CD4-positive, alpha-beta memory T cell (primary cell): ENCODE measurements at regions not wholly inside any gene's neighbourhood (a gene's known extent, or its start where the extent isn't known, plus 50 kb on each side); places are given as distances from the start of the nearest gene placed in this dataset.
"Not testable (repeated sequence)": the region's sequence is repeated elsewhere in the genome, so short reads cannot be mapped to it uniquely, and the experiment has no call there.

Source experiments
- CTCF ChIA-PET: fragments of 350-600 bp; sonication (Branson Sonifier 250); formaldehyde crosslinking; loops from one replicate; lab custom pipeline; 2021; ENCODE audit warnings: inconsistent platforms; ENCODE audit not compliant: partially characterized antibody; lab: Charles Lee
- POLR2A ChIA-PET: fragments of 350-600 bp; sonication (Branson Sonifier 250); formaldehyde crosslinking; loops from one replicate; lab custom pipeline; 2021; ENCODE audit not compliant: partially characterized antibody; lab: Charles Lee
- DNase-seq, 5 donors: peaks; one replicate each; pipeline versions ENCODE4 v3.0.0 to v3.0.0-alpha.2; 2020 to 2022; ENCODE audit warnings: mixed read lengths in 1 of 5
- H3K27ac ChIP-seq: one replicate; pipeline ENCODE4 v1.7.0; 2013; ENCODE audit warnings: low read depth, low read length
- H3K27me3 ChIP-seq: 2 replicates; pipeline ENCODE4 v1.7.0; 2013; ENCODE audit warnings: mild to moderate bottlenecking, low read length, moderate library complexity; ENCODE audit not compliant: insufficient read depth
- H3K36me3 ChIP-seq: 2 replicates; pipeline ENCODE4 v1.7.0; 2013; ENCODE audit warnings: mild to moderate bottlenecking, low read length, moderate library complexity; ENCODE audit not compliant: insufficient read depth
- H3K4me1 ChIP-seq: 2 replicates; pipeline ENCODE4 v1.7.0; 2013; ENCODE audit warnings: mild to moderate bottlenecking, low read length, moderate library complexity; ENCODE audit not compliant: insufficient read depth
- H3K4me3 ChIP-seq, 2 donors: one replicate each; pipeline ENCODE4 v1.7.0; 2013; ENCODE audit warnings: low read length in 2 of 2, mild to moderate bottlenecking in 1 of 2
- H3K9me3 ChIP-seq, 2 donors: one replicate each; pipeline ENCODE4 v1.7.0; 2013; ENCODE audit warnings: low read length in 2 of 2, control low read depth in 1 of 2; ENCODE audit not compliant: control insufficient read depth in 1 of 2
- H3K27ac Mint-ChIP-seq, 7 donors: one replicate each; pipeline ENCODE4 v1.8.0; 2020 to 2021; ENCODE audit warnings: mixed read lengths in 7 of 7, mild to moderate bottlenecking in 6 of 7, inconsistent platforms in 3 of 7, moderate library complexity in 3 of 7
- H3K27me3 Mint-ChIP-seq, 2 donors: one replicate each; pipeline ENCODE4 v1.8.0; 2020 to 2021; ENCODE audit warnings: mixed read lengths in 2 of 2
- H3K36me3 Mint-ChIP-seq, 2 donors: one replicate each; pipeline ENCODE4 v1.8.0; 2020 to 2021; ENCODE audit warnings: mixed read lengths in 2 of 2, inconsistent platforms in 1 of 2, mild to moderate bottlenecking in 1 of 2
- H3K4me1 Mint-ChIP-seq, 4 donors: one replicate each; pipeline ENCODE4 v1.8.0; 2020 to 2021; ENCODE audit warnings: mixed read lengths in 4 of 4, mild to moderate bottlenecking in 1 of 4
- H3K4me3 Mint-ChIP-seq, 8 donors: one replicate each; pipeline ENCODE4 v1.8.0; 2020 to 2021; ENCODE audit warnings: mixed read lengths in 8 of 8, mild to moderate bottlenecking in 7 of 8, moderate library complexity in 6 of 8, inconsistent platforms in 3 of 8
- H3K9me3 Mint-ChIP-seq, 8 donors: one replicate each; pipeline ENCODE4 v1.8.0; 2020 to 2021; ENCODE audit warnings: mixed read lengths in 8 of 8, mild to moderate bottlenecking in 5 of 8, inconsistent platforms in 3 of 8, moderate library complexity in 1 of 8
- intact Hi-C: fragments of 100-400 bp; cut with micrococcal nuclease; formaldehyde crosslinking; loops from one replicate; pipeline ENCODE4 v1.15.1; 2023

- H3K4me3 Mint-ChIP-seq, H3K4me1 Mint-ChIP-seq, DNase-seq, POLR2A ChIA-PET, H3K27me3 ChIP-seq, H3K36me3 ChIP-seq, H3K4me3 ChIP-seq, H3K4me1 ChIP-seq, H3K27ac ChIP-seq, H3K9me3 ChIP-seq, CTCF ChIA-PET, H3K36me3 Mint-ChIP-seq, H3K27ac Mint-ChIP-seq, intact Hi-C loops: not testable (repeated sequence)
- Mint-ChIP-seq H3K27me3 (peaks cover 25 to 27% of the 10 kb centered on the region in 2 donors), H3K9me3 (peaks cover 0 to 17% (median 5%) of the 10 kb centered on the region in 8 donors)
These were observed 56.5 kb downstream of the RBFOX3 start for GRCh38 chr17:79554346-79554745.

DNA sequence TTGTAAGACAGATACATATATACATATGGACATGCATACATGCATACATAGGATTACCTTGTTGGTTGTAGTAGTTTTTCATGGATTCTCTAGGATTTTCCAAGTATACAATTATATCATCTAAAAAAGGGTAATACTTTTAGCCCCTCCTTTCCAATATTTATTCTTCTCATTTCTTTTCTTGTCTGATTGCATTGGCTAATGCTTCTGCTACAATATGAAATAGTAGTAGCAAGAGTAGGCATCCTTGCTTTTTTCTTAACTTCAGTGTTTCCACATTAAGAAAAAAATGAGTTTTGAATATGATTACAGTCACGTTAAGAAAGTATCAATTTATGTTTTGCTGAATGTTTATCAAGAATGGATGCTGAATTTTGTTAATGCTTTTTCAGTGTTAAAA is 58.0 kb downstream of the RBFOX3 start:
- ChIA-PET POLR2A (no interaction called here), CTCF (no interaction called here)
- H3K27me3 Mint-ChIP-seq = peaks cover 14 to 25% of the 10 kb centered on the region in 2 donors
- Histone ChIP-seq H3K4me3 (no peak overlapping the region), H3K27ac (no peak overlapping the region), H3K36me3 (no peaks in the 10 kb centered on the region), H3K9me3 (no peaks in the 10 kb centered on the region), H3K27me3 (peaks cover under 1% of the 10 kb centered on the region), H3K4me1 (no peaks in the 10 kb centered on the region)
- H3K27ac Mint-ChIP-seq = no peak overlapping the region
- intact Hi-C loops = no loop called here
- DNase-seq = no peak
- peaks cover 0 to 17% (median 5%) of the 10 kb centered on the region in 8 donors for H3K9me3 Mint-ChIP-seq
- no peaks in the 10 kb centered on the region for H3K36me3 Mint-ChIP-seq
- H3K4me3 Mint-ChIP-seq = no peak overlapping the region
- H3K4me1 Mint-ChIP-seq = peaks cover 0 to 6% (median 3%) of the 10 kb centered on the region in 4 donors

GRCh38 chr17:79552405-79552804 is 58.4 kb downstream of the RBFOX3 start:
- ChIA-PET POLR2A (no interaction called here), CTCF (no interaction called here)
- intact Hi-C loops = no loop called here
- DNase-seq = no peak
- Histone ChIP-seq H3K9me3 (no peaks in the 10 kb centered on the region), H3K27me3 (no peaks in the 10 kb centered on the region), H3K4me3 (no peak overlapping the region), H3K36me3 (no peaks in the 10 kb centered on the region), H3K4me1 (no peaks in the 10 kb centered on the region), H3K27ac (no peak overlapping the region)
- Mint-ChIP-seq H3K4me1 (peaks cover 0 to 6% (median 3%) of the 10 kb centered on the region in 4 donors), H3K27me3 (peaks cover 10 to 20% of the 10 kb centered on the region in 2 donors), H3K27ac (no peak overlapping the region), H3K9me3 (peaks cover 0 to 17% (median 5%) of the 10 kb centered on the region in 8 donors), H3K4me3 (no peak overlapping the region), H3K36me3 (no peaks in the 10 kb centered on the region)

DNA sequence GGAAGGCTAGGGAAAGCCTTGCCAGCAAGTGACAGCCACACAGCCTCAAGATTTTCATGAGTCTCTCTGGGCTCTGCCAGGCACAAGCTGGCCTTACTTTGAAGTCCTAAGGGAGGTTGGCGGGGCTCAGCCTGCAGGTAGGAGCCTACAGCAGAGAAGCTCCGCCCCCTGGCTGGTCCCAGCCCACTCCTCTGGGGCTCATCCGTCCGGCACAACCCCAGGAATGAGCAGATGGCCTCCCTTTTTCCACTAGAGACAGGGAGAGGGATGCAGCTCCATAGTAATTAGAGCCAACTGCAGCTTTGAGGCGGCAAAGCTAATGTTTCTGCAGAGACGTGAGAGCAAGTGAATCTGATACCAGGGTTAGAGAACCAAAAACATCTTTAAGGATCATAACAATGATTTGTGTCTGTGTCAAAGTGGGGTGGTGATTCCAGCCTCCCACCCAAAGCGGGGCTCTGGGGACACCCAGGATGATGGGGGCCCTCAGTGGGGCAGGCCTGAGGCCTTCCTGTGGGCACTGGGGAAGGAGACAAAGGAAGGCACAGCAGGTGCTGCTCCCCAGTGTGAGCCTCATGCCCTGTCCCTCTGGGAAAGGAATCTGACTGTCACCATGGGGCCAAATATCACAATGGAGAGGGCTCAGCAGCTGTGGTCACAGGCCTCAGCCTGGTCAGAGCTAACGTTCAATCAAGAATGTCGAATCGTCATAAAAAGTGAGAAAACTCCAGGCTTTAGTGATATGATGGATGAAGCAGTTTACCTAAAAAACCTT is 61.5 kb downstream of the RBFOX3 start:
- H3K36me3 Mint-ChIP-seq = no peaks in the 10 kb centered on the region
- peaks cover 10 to 20% of the 10 kb centered on the region in 2 donors for H3K27me3 Mint-ChIP-seq
- H3K9me3 Mint-ChIP-seq = peaks cover 0 to 10% (median 2%) of the 10 kb centered on the region in 8 donors
- no peaks in the 10 kb centered on the region for H3K4me1 Mint-ChIP-seq
- H3K27ac ChIP-seq = no peak overlapping the region
- DNase-seq = no peak
- H3K4me1 ChIP-seq = no peaks in the 10 kb centered on the region
- ChIA-PET CTCF (no interaction called here), POLR2A (no interaction called here)
- H3K27me3 ChIP-seq = no peaks in the 10 kb centered on the region
- H3K9me3 ChIP-seq = no peaks in the 10 kb centered on the region
- no peaks in the 10 kb centered on the region for H3K36me3 ChIP-seq
- H3K4me3 Mint-ChIP-seq = no peak overlapping the region
- no peak overlapping the region for H3K27ac Mint-ChIP-seq
- intact Hi-C loops = no loop called here
- no peak overlapping the region for H3K4me3 ChIP-seq

DNA sequence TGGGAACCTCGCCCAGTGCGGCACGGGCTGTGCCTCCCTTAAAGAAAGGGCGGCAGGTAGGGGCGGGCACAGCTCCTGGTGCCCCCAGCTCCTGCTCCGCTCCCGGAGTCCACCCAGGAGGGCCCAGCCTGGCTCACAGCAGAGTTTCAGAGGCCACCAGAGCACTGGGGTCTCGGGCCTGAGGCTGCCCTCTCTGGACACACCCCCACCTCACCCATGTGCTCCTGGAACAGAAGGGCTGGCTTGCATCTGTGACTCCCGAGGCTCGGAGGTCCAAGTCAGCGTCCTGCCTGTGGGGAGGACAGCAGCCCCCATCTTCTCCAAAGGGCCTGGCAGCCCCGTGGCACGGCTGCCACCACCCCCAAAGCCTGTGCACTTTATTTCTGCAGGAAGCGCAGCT is 62.7 kb downstream of the RBFOX3 start:
- peaks cover 0 to 4% (median 0%) of the 10 kb centered on the region in 8 donors for H3K9me3 Mint-ChIP-seq
- no peaks in the 10 kb centered on the region for H3K27me3 ChIP-seq
- H3K27ac ChIP-seq = no peak overlapping the region
- DNase-seq = no peak
- H3K36me3 ChIP-seq = no peaks in the 10 kb centered on the region
- H3K4me3 ChIP-seq = no peak overlapping the region
- CTCF ChIA-PET = no interaction called here
- no peaks in the 10 kb centered on the region for H3K9me3 ChIP-seq
- no peak overlapping the region for H3K4me3 Mint-ChIP-seq
- H3K36me3 Mint-ChIP-seq = no peaks in the 10 kb centered on the region
- no peaks in the 10 kb centered on the region for H3K4me1 Mint-ChIP-seq
- H3K4me1 ChIP-seq = no peaks in the 10 kb centered on the region
- POLR2A ChIA-PET = no interaction called here
- intact Hi-C loops = no loop called here
- H3K27me3 Mint-ChIP-seq = peaks cover 13 to 26% of the 10 kb centered on the region in 2 donors
- no peak overlapping the region for H3K27ac Mint-ChIP-seq

- Mint-ChIP-seq H3K27ac (no peak overlapping the region), H3K27me3 (peaks cover 13 to 30% of the 10 kb centered on the region in 2 donors), H3K36me3 (no peaks in the 10 kb centered on the region), H3K4me3 (no peak overlapping the region), H3K4me1 (no peaks in the 10 kb centered on the region), H3K9me3 (peaks cover 0 to 4% (median 0%) of the 10 kb centered on the region in 8 donors)
- no peak overlapping the region for H3K4me3 ChIP-seq
- ChIA-PET POLR2A (no interaction called here), CTCF (no interaction called here)
- H3K4me1 ChIP-seq = no peaks in the 10 kb centered on the region
- H3K27me3 ChIP-seq = no peaks in the 10 kb centered on the region
- no peak for DNase-seq
- H3K27ac ChIP-seq = no peak overlapping the region
- no peaks in the 10 kb centered on the region for H3K36me3 ChIP-seq
- intact Hi-C loops = no loop called here
- no peaks in the 10 kb centered on the region for H3K9me3 ChIP-seq
These were observed 63.3 kb downstream of the RBFOX3 start for GRCh38 chr17:79547586-79547985.

DNA sequence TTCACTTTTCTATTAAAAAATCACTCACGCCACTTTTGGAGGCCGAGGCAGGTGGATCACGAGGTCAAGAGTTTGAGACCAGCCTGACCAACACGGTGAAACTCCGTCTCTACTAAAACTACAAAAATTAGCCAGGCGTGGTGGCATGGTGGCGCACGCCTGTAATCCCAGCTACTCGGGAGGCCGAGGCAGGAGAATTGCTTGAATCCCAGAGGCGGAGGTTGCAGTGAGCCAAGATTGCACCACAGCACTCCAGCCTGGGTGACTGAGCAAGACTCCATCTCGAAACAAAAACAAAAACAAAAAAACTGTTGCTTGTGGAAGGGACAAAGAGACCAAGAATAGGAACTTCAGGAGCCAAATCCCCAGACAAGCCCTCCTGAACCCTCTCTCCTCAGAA is 63.7 kb downstream of the RBFOX3 start:
- H3K27me3 ChIP-seq, H3K9me3 ChIP-seq, DNase-seq, H3K4me3 Mint-ChIP-seq, H3K27ac ChIP-seq, H3K9me3 Mint-ChIP-seq, H3K4me3 ChIP-seq, H3K36me3 Mint-ChIP-seq, POLR2A ChIA-PET, CTCF ChIA-PET, H3K4me1 Mint-ChIP-seq, intact Hi-C loops, H3K36me3 ChIP-seq, H3K4me1 ChIP-seq, H3K27ac Mint-ChIP-seq: not testable (repeated sequence)
- H3K27me3 Mint-ChIP-seq = peaks cover 13 to 30% of the 10 kb centered on the region in 2 donors
